ENCODE measurements at regions not wholly inside any gene's neighbourhood (a gene's known extent, or its start where the extent isn't known, plus 50 kb on each side); places are given as distances from the start of the nearest gene placed in this dataset.
A peak's percentile ranks its signal among the peaks of the same experiment; 100 is the strongest.

GRCh38 chr14:105857220-105857825, 330.9 kb downstream of the TMEM121 start (continued):
- TF ChIP-seq SRSF9 (IDR thresholded peaks at IDR 0.05; ENCODE audit: borderline replicate concordance, insufficient read depth, low read depth, low read length, poor library complexity, severe bottlenecking) = no peak
- TF ChIP-seq RNF219 (CRISPR knock-in tag; IDR thresholded peaks at IDR 0.05) = no peak
- TF ChIP-seq SP5 (CRISPR knock-in tag; IDR thresholded peaks at IDR 0.05; ENCODE audit: borderline replicate concordance, low read depth) = no peak
- no peak for TF ChIP-seq ZNF282 (IDR thresholded peaks at IDR 0.05; ENCODE audit: partially characterized antibody)
- no peak for TF ChIP-seq HINFP (CRISPR knock-in tag; IDR thresholded peaks at IDR 0.05; ENCODE audit: low read depth)
- TF ChIP-seq ZNF839 (CRISPR knock-in tag; IDR thresholded peaks at IDR 0.05; ENCODE audit: borderline replicate concordance) = no peak

- no peak for FAIRE-seq
- TF ChIP-seq TSC22D2 (CRISPR knock-in tag; IDR thresholded peaks at IDR 0.05; ENCODE audit: borderline replicate concordance) = no peak
These were observed 331.7 kb downstream of the TMEM121 start for GRCh38 chr14:105857826-105858675.

More at GRCh38 chr14:105857826-105858675, 331.7 kb downstream of the TMEM121 start:
- no TSS peak for BruUV-seq (replicated peaks)
- DNase-seq (ENCODE audit: low spot score) (no peak), ATAC-seq (peak; percentile 13; the same call in 1 of the 3 replicates)
- WGBS (ENCODE audit: low lambda C conversion rate) = 20% methylated on average over 1 of the region's 9 CpGs
- Histone ChIP-seq H3K4me1 (ENCODE audit: insufficient read depth, low read length) (no peaks in the 10 kb centered on the region), H3K9ac (ENCODE audit: insufficient read depth, low read depth, low read length) (no peak overlapping the region), H3K4me2 (ENCODE audit: low read depth, low read length) (no peak overlapping the region), H3K79me2 (ENCODE audit: insufficient read depth, low read length) (no peaks in the 10 kb centered on the region), H3K36me3 (replicated peaks in 1 of 2; ENCODE audit: control insufficient read depth in 1 of 2, insufficient read depth in 2 of 2, low read length in 2 of 2) (no peaks in the 10 kb centered on the region), H3K9me3 (ENCODE audit: low read length) (no peaks in the 10 kb centered on the region), H3K4me3 (replicated peaks in 1 of 3; ENCODE audit: insufficient read depth in 1 of 3, low read depth in 2 of 3, low read length in 3 of 3) (no peak overlapping the region), H3K27me3 (ENCODE audit: control insufficient read depth in 1 of 2, insufficient read depth in 2 of 2, low read length in 2 of 2) (peaks cover 8 to 34% of the 10 kb centered on the region in 2 experiments; a peak in 4 of 5 replicates), H2AFZ (ENCODE audit: low read length) (no peak overlapping the region), H3K27ac (ENCODE audit: extremely low read length, insufficient read depth, low read length) (no peak overlapping the region), H4K20me1 (ENCODE audit: insufficient read depth, low read length) (no peaks in the 10 kb centered on the region)
- intact Hi-C loops (cut with micrococcal nuclease; ENCODE audit: unreplicated experiment) (no loop called here), in situ Hi-C loops (cut with HindIII; ENCODE audit: extremely low pct_ligation_motif_present, low pct_unique_long_range_greater_than_20kb) (no loop called here)
- CTCF ChIA-PET (ENCODE audit: low intra/inter-chr PET ratio, low total read pairs) = no interaction called here
- POLR2A ChIA-PET = no interaction called here

Measured in HepG2 (cell line).